ENCODE measurements at regions not wholly inside any gene's neighbourhood (a gene's known extent, or its start where the extent isn't known, plus 50 kb on each side); places are given as distances from the start of the nearest gene placed in this dataset.

- TF ChIP-seq, protein P1, sequence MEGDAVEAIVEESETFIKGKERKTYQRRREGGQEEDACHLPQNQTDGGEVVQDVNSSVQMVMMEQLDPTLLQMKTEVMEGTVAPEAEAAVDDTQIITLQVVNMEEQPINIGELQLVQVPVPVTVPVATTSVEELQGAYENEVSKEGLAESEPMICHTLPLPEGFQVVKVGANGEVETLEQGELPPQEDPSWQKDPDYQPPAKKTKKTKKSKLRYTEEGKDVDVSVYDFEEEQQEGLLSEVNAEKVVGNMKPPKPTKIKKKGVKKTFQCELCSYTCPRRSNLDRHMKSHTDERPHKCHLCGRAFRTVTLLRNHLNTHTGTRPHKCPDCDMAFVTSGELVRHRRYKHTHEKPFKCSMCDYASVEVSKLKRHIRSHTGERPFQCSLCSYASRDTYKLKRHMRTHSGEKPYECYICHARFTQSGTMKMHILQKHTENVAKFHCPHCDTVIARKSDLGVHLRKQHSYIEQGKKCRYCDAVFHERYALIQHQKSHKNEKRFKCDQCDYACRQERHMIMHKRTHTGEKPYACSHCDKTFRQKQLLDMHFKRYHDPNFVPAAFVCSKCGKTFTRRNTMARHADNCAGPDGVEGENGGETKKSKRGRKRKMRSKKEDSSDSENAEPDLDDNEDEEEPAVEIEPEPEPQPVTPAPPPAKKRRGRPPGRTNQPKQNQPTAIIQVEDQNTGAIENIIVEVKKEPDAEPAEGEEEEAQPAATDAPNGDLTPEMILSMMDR (conservative IDR thresholded peaks at IDR 0.05 in 1 of 2, IDR thresholded peaks at IDR 0.05 in 1 of 2; ENCODE audit: low read depth in 1 of 2, low read length in 2 of 2): no peak
- TF ChIP-seq EZH2 (IDR thresholded peaks at IDR 0.05; ENCODE audit: low read length, missing control alignments): no peak
Observed at GRCh38 chr17:54736573-54736972, 164.1 kb upstream of the TOM1L1 start.
